CD4-positive, CD25-positive, alpha-beta regulatory T cell (primary cell): ENCODE measurements at regions not wholly inside any gene's neighbourhood (a gene's known extent, or its start where the extent isn't known, plus 50 kb on each side); places are given as distances from the start of the nearest gene placed in this dataset.
"Not testable (repeated sequence)": the region's sequence is repeated elsewhere in the genome, so short reads cannot be mapped to it uniquely, and the experiment has no call there.

Experiments used
- ATAC-seq, 2 donors: fragments of 150-1000 bp; cut with Tn5 transposase; one replicate each; pipeline ENCODE4 v1.10.0; 2021; ENCODE audit warnings: low read depth in 2 of 2, moderate number of reproducible peaks in 2 of 2, moderate library complexity in 1 of 2
- DNase-seq, 3 donors: peaks; one replicate each; pipeline versions ENCODE4 v3.0.0 to v3.0.0-alpha.2; 2012 to 2022; ENCODE audit warnings: mixed read lengths in 1 of 3
- H3K27ac ChIP-seq: one replicate; pipeline ENCODE4 v1.7.0; 2013; ENCODE audit warnings: mild to moderate bottlenecking, low read length; ENCODE audit not compliant: insufficient read depth, poor library complexity, severe bottlenecking
- H3K27me3 ChIP-seq: one replicate; pipeline ENCODE4 v1.7.0; 2013; ENCODE audit warnings: low read length; ENCODE audit not compliant: control insufficient read depth, insufficient read depth
- H3K36me3 ChIP-seq: one replicate; pipeline ENCODE4 v1.7.0; 2013; ENCODE audit warnings: mild to moderate bottlenecking, low read length, moderate library complexity; ENCODE audit not compliant: control insufficient read depth, insufficient read depth
- H3K4me1 ChIP-seq: 2 replicates; pipeline ENCODE4 v1.7.0; 2013; ENCODE audit warnings: mild to moderate bottlenecking, low read length; ENCODE audit not compliant: insufficient read depth, control insufficient read depth, poor library complexity, severe bottlenecking
- H3K4me3 ChIP-seq: one replicate; pipeline ENCODE4 v1.7.0; 2013; ENCODE audit warnings: low read depth, mild to moderate bottlenecking, low read length, moderate library complexity
- H3K9me3 ChIP-seq, 2 experiments: 1 replicate in 1 of 2; 2 replicates in 1 of 2; pipeline ENCODE4 v1.7.0; 2013; ENCODE audit warnings: low read length in 2 of 2, mild to moderate bottlenecking in 1 of 2, moderate library complexity in 1 of 2; ENCODE audit not compliant: control insufficient read depth in 2 of 2
- H3K27ac Mint-ChIP-seq, 3 donors: one replicate each; pipeline ENCODE4 v1.8.0; 2020 to 2022; ENCODE audit warnings: mild to moderate bottlenecking in 3 of 3, mixed read lengths in 3 of 3, moderate library complexity in 2 of 3
- H3K27me3 Mint-ChIP-seq: one replicate; pipeline ENCODE4 v1.8.0; 2022; ENCODE audit warnings: mild to moderate bottlenecking, mixed read lengths
- H3K36me3 Mint-ChIP-seq: one replicate; pipeline ENCODE4 v1.8.0; 2020; ENCODE audit warnings: mixed read lengths
- H3K4me1 Mint-ChIP-seq, 4 donors: one replicate each; pipeline ENCODE4 v1.8.0; 2020 to 2022; ENCODE audit warnings: mixed read lengths in 4 of 4, mild to moderate bottlenecking in 1 of 4
- H3K4me3 Mint-ChIP-seq, 4 donors: one replicate each; pipeline ENCODE4 v1.8.0; 2020 to 2022; ENCODE audit warnings: mild to moderate bottlenecking in 4 of 4, mixed read lengths in 4 of 4, moderate library complexity in 3 of 4
- H3K9me3 Mint-ChIP-seq, 7 donors: one replicate each; pipeline ENCODE4 v1.8.0; 2020 to 2022; ENCODE audit warnings: mixed read lengths in 7 of 7, mild to moderate bottlenecking in 3 of 7, moderate library complexity in 2 of 7

- Histone ChIP-seq H3K9me3 (no peaks in the 10 kb centered on the region), H3K27ac (no peak overlapping the region), H3K4me3 (no peak overlapping the region), H3K36me3 (no peaks in the 10 kb centered on the region), H3K4me1 (no peaks in the 10 kb centered on the region), H3K27me3 (no peaks in the 10 kb centered on the region)
- Mint-ChIP-seq H3K4me1 (no peaks in the 10 kb centered on the region), H3K4me3 (no peak overlapping the region), H3K36me3 (no peaks in the 10 kb centered on the region), H3K9me3 (peaks cover 0 to 22% (median 10%) of the 10 kb centered on the region in 7 donors), H3K27me3 (no peaks in the 10 kb centered on the region), H3K27ac (no peak overlapping the region)
- DNase-seq (no peak), ATAC-seq (no peak)
Observed at GRCh38 chr13:69618393-69618792, 489.2 kb upstream of the ATXN8OS start.

GRCh38 chr13:69617587-69617986 is 490.0 kb upstream of the ATXN8OS start:
- ATAC-seq, result no peak
- Histone ChIP-seq H3K9me3 (no peaks in the 10 kb centered on the region), H3K27me3 (no peaks in the 10 kb centered on the region), H3K4me1 (no peaks in the 10 kb centered on the region), H3K36me3 (no peaks in the 10 kb centered on the region), H3K4me3 (no peak overlapping the region), H3K27ac (no peak overlapping the region)
- H3K36me3 Mint-ChIP-seq, result no peaks in the 10 kb centered on the region
- no peaks in the 10 kb centered on the region for H3K4me1 Mint-ChIP-seq
- H3K27ac Mint-ChIP-seq, result no peak overlapping the region
- no peaks in the 10 kb centered on the region for H3K27me3 Mint-ChIP-seq
- H3K9me3 Mint-ChIP-seq, result peaks cover 0 to 29% (median 10%) of the 10 kb centered on the region in 7 donors
- no peak for DNase-seq
- H3K4me3 Mint-ChIP-seq, result no peak overlapping the region

- DNase-seq, result no peak
- no peaks in the 10 kb centered on the region for H3K9me3 ChIP-seq
- H3K36me3 ChIP-seq, result no peaks in the 10 kb centered on the region
- no peaks in the 10 kb centered on the region for H3K27me3 Mint-ChIP-seq
- no peak overlapping the region for H3K27ac ChIP-seq
- no peaks in the 10 kb centered on the region for H3K4me1 ChIP-seq
- no peak overlapping the region for H3K27ac Mint-ChIP-seq
- no peak overlapping the region for H3K4me3 ChIP-seq
- ATAC-seq, result no peak
- H3K36me3 Mint-ChIP-seq, result no peaks in the 10 kb centered on the region
- H3K9me3 Mint-ChIP-seq, result peaks cover 0 to 35% (median 10%) of the 10 kb centered on the region in 7 donors
- H3K27me3 ChIP-seq, result no peaks in the 10 kb centered on the region
- H3K4me3 Mint-ChIP-seq, result no peak overlapping the region
- no peaks in the 10 kb centered on the region for H3K4me1 Mint-ChIP-seq
Observed at GRCh38 chr13:69616396-69616795, 491.2 kb upstream of the ATXN8OS start.

- H3K27ac Mint-ChIP-seq, H3K4me3 ChIP-seq, H3K4me1 ChIP-seq, H3K36me3 Mint-ChIP-seq, H3K27me3 ChIP-seq, H3K4me3 Mint-ChIP-seq, DNase-seq, H3K27ac ChIP-seq, ATAC-seq, H3K36me3 ChIP-seq, H3K27me3 Mint-ChIP-seq, H3K9me3 ChIP-seq, H3K4me1 Mint-ChIP-seq: not testable (repeated sequence)
- peaks cover 0 to 33% (median 8%) of the 10 kb centered on the region in 7 donors for H3K9me3 Mint-ChIP-seq
Observed at GRCh38 chr13:69615055-69615454, 492.6 kb upstream of the ATXN8OS start.

- Mint-ChIP-seq H3K9me3 (peaks cover 2 to 19% (median 7%) of the 10 kb centered on the region in 7 donors), H3K27ac (no peak overlapping the region), H3K4me1 (no peaks in the 10 kb centered on the region), H3K4me3 (no peak overlapping the region), H3K36me3 (no peaks in the 10 kb centered on the region), H3K27me3 (no peaks in the 10 kb centered on the region)
- ATAC-seq (no peak), DNase-seq (no peak)
- Histone ChIP-seq H3K36me3 (no peaks in the 10 kb centered on the region), H3K4me3 (no peak overlapping the region), H3K4me1 (no peaks in the 10 kb centered on the region), H3K27ac (no peak overlapping the region), H3K9me3 (peaks cover 7 to 18% of the 10 kb centered on the region in 2 experiments), H3K27me3 (no peaks in the 10 kb centered on the region)
Observed at GRCh38 chr13:69604698-69605097, 502.9 kb upstream of the ATXN8OS start.

GRCh38 chr13:69603144-69603853 is 504.3 kb upstream of the ATXN8OS start:
- H3K27me3 Mint-ChIP-seq, result no peaks in the 10 kb centered on the region
- Histone ChIP-seq H3K27me3 (no peaks in the 10 kb centered on the region), H3K36me3 (no peaks in the 10 kb centered on the region), H3K9me3 (peaks cover 5 to 18% of the 10 kb centered on the region in 2 experiments), H3K4me3 (no peak overlapping the region), H3K4me1 (no peaks in the 10 kb centered on the region), H3K27ac (no peak overlapping the region)
- H3K36me3 Mint-ChIP-seq, result no peaks in the 10 kb centered on the region
- no peak overlapping the region for H3K4me3 Mint-ChIP-seq
- no peaks in the 10 kb centered on the region for H3K4me1 Mint-ChIP-seq
- ATAC-seq (no peak), DNase-seq (no peak)
- H3K27ac Mint-ChIP-seq, result no peak overlapping the region
- H3K9me3 Mint-ChIP-seq, result peaks cover 2 to 21% (median 8%) of the 10 kb centered on the region in 7 donors

- no peak overlapping the region for H3K27ac Mint-ChIP-seq
- Histone ChIP-seq H3K9me3 (peaks cover 4 to 18% of the 10 kb centered on the region in 2 experiments), H3K27ac (no peak overlapping the region), H3K27me3 (no peaks in the 10 kb centered on the region), H3K4me3 (no peak overlapping the region), H3K4me1 (no peaks in the 10 kb centered on the region), H3K36me3 (no peaks in the 10 kb centered on the region)
- ATAC-seq, result no peak
- DNase-seq, result no peak
- no peaks in the 10 kb centered on the region for H3K36me3 Mint-ChIP-seq
- peaks cover 2 to 25% (median 8%) of the 10 kb centered on the region in 7 donors for H3K9me3 Mint-ChIP-seq
- no peaks in the 10 kb centered on the region for H3K4me1 Mint-ChIP-seq
- H3K4me3 Mint-ChIP-seq, result no peak overlapping the region
- no peaks in the 10 kb centered on the region for H3K27me3 Mint-ChIP-seq
Observed at GRCh38 chr13:69601661-69602060, 506.0 kb upstream of the ATXN8OS start.

GRCh38 chr13:69600811-69601210 is 506.8 kb upstream of the ATXN8OS start:
- Histone ChIP-seq H3K4me1 (no peaks in the 10 kb centered on the region), H3K36me3 (no peaks in the 10 kb centered on the region), H3K27ac (no peak overlapping the region), H3K4me3 (no peak overlapping the region), H3K27me3 (no peaks in the 10 kb centered on the region), H3K9me3 (peaks cover 0 to 12% of the 10 kb centered on the region in 2 experiments)
- DNase-seq (no peak), ATAC-seq (no peak)
- H3K36me3 Mint-ChIP-seq, result no peaks in the 10 kb centered on the region
- peaks cover 0 to 23% (median 8%) of the 10 kb centered on the region in 7 donors for H3K9me3 Mint-ChIP-seq
- no peaks in the 10 kb centered on the region for H3K4me1 Mint-ChIP-seq
- H3K4me3 Mint-ChIP-seq, result no peak overlapping the region
- no peaks in the 10 kb centered on the region for H3K27me3 Mint-ChIP-seq
- H3K27ac Mint-ChIP-seq, result no peak overlapping the region
